GM12892 (cell line): ENCODE measurements at regions not wholly inside any gene's neighbourhood (a gene's known extent, or its start where the extent isn't known, plus 50 kb on each side); places are given as distances from the start of the nearest gene placed in this dataset.

ENCODE experiments used
- POLR2A ChIP-seq: IDR thresholded peaks from 2 replicates; pipeline ENCODE4 v1.6.1; 2011; ENCODE audit warnings: low read depth, low read length, control low read depth
- POLR2AphosphoS5 ChIP-seq: IDR thresholded peaks from 2 replicates; pipeline ENCODE4 v1.6.1; 2011; ENCODE audit warnings: low read depth, low read length, control low read depth

DNA sequence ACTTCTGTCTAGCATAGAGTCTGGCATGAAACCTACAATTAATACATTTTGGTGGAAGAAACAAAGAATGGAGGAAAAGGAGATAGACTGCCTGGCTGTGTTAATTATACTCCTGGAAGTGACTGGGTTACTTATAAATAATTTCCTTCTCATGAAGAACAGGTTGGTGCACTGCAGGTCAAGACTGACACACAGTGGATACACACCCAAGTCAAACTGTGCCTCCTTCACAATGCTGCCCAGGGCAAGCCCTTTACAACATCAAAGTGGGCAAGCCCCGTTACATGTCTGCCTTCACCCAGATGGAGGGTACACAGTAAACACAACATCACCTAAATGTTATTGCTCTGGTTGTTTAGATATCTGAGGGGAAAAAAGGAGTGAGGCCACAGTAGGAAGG, 83.7 kb upstream of the KCNA4 start:
- TF ChIP-seq POLR2A (no peak), POLR2AphosphoS5 (no peak)
